Mesothelial cell of epicardium (in vitro differentiated cells): ENCODE measurements at regions not wholly inside any gene's neighbourhood (a gene's known extent, or its start where the extent isn't known, plus 50 kb on each side); places are given as distances from the start of the nearest gene placed in this dataset.

Experiments used
- DNase-seq, 2 experiments: peaks; one replicate each; pipeline ENCODE4 v3.0.0; 2021; ENCODE audit warnings: low spot score in 2 of 2; ENCODE audit not compliant: unreplicated experiment in 2 of 2
- H3K27ac Mint-ChIP-seq: 2 replicates; pipeline ENCODE4 v1.8.0; 2021; ENCODE audit warnings: mixed read lengths
- H3K27me3 Mint-ChIP-seq: 2 replicates; pipeline ENCODE4 v1.8.0; 2021; ENCODE audit warnings: low read depth, mixed read lengths
- H3K36me3 Mint-ChIP-seq: 2 replicates; pipeline ENCODE4 v1.8.0; 2021; ENCODE audit warnings: mixed read lengths
- H3K4me1 Mint-ChIP-seq: 2 replicates; pipeline ENCODE4 v1.8.0; 2021; ENCODE audit warnings: mixed read lengths
- H3K4me3 Mint-ChIP-seq: 2 replicates; pipeline ENCODE4 v1.8.0; 2021; ENCODE audit warnings: mild to moderate bottlenecking, moderate library complexity, mixed read lengths
- H3K9me3 Mint-ChIP-seq: 2 replicates; pipeline ENCODE4 v1.8.0; 2021; ENCODE audit warnings: mixed read lengths
- CTCF ChIP-seq: fragments of 200-600 bp; sonication (generic); IDR thresholded peaks from one replicate; pipeline ENCODE4 v1.5.0; 2021; ENCODE audit warnings: antibody characterized with exemption; ENCODE audit not compliant: unreplicated experiment

- no peak overlapping the region for H3K27ac Mint-ChIP-seq
- no peak for DNase-seq
- TF ChIP-seq CTCF: no peak
- no peaks in the 10 kb centered on the region for H3K9me3 Mint-ChIP-seq
- no peaks in the 10 kb centered on the region for H3K27me3 Mint-ChIP-seq
- H3K4me3 Mint-ChIP-seq: no peak overlapping the region
- H3K4me1 Mint-ChIP-seq: peaks cover 12% of the 10 kb centered on the region
- H3K36me3 Mint-ChIP-seq: no peaks in the 10 kb centered on the region
Observed at GRCh38 chr4:54940996-54941865, 184.2 kb downstream of the KDR start.

- TF ChIP-seq CTCF: no peak
- H3K27me3 Mint-ChIP-seq: peaks cover 7% of the 10 kb centered on the region
- peaks cover 12% of the 10 kb centered on the region for H3K4me1 Mint-ChIP-seq
- no peak for DNase-seq
- no peaks in the 10 kb centered on the region for H3K9me3 Mint-ChIP-seq
- H3K27ac Mint-ChIP-seq: no peak overlapping the region
- H3K4me3 Mint-ChIP-seq: no peak overlapping the region
- no peaks in the 10 kb centered on the region for H3K36me3 Mint-ChIP-seq
Observed at GRCh38 chr4:54937501-54937900, 187.9 kb downstream of the KDR start.

GRCh38 chr4:54933579-54933978 lies 191.8 kb downstream of the KDR start:
- Mint-ChIP-seq H3K9me3 (no peaks in the 10 kb centered on the region), H3K36me3 (no peaks in the 10 kb centered on the region), H3K27ac (no peak overlapping the region), H3K27me3 (peaks cover 10% of the 10 kb centered on the region), H3K4me3 (no peak overlapping the region), H3K4me1 (peaks cover 7% of the 10 kb centered on the region)
- no peak for TF ChIP-seq CTCF
- DNase-seq: no peak

- no peak for TF ChIP-seq CTCF
- H3K4me3 Mint-ChIP-seq: no peak overlapping the region
- H3K27ac Mint-ChIP-seq: no peak overlapping the region
- H3K36me3 Mint-ChIP-seq: no peaks in the 10 kb centered on the region
- no peak for DNase-seq
- no peaks in the 10 kb centered on the region for H3K4me1 Mint-ChIP-seq
- H3K27me3 Mint-ChIP-seq: peaks cover 5% of the 10 kb centered on the region
- peaks cover 5% of the 10 kb centered on the region for H3K9me3 Mint-ChIP-seq
Observed at GRCh38 chr4:54930226-54930625, 195.2 kb downstream of the KDR start.

- peaks cover 3% of the 10 kb centered on the region for H3K27me3 Mint-ChIP-seq
- DNase-seq: no peak
- H3K4me3 Mint-ChIP-seq: no peak overlapping the region
- TF ChIP-seq CTCF: no peak
- H3K9me3 Mint-ChIP-seq: peaks cover 12% of the 10 kb centered on the region
- H3K4me1 Mint-ChIP-seq: no peaks in the 10 kb centered on the region
- no peak overlapping the region for H3K27ac Mint-ChIP-seq
- H3K36me3 Mint-ChIP-seq: no peaks in the 10 kb centered on the region
Observed at GRCh38 chr4:54929459-54929858, 195.9 kb downstream of the KDR start.
